Hematopoietic multipotent progenitor cell treated with erythropoietin and hydrocortisone succinate and interleukin-3 and kit ligand, for 17 days (in vitro differentiated cells): ENCODE measurements at regions not wholly inside any gene's neighbourhood (a gene's known extent, or its start where the extent isn't known, plus 50 kb on each side); places are given as distances from the start of the nearest gene placed in this dataset.
"Not testable (repeated sequence)": the region's sequence is repeated elsewhere in the genome, so short reads cannot be mapped to it uniquely, and the experiment has no call there.

ENCODE experiments used
- DNase-seq: peaks from one replicate; pipeline ENCODE4 v3.0.0-alpha.2; 2015; ENCODE audit warnings: low spot score

DNA sequence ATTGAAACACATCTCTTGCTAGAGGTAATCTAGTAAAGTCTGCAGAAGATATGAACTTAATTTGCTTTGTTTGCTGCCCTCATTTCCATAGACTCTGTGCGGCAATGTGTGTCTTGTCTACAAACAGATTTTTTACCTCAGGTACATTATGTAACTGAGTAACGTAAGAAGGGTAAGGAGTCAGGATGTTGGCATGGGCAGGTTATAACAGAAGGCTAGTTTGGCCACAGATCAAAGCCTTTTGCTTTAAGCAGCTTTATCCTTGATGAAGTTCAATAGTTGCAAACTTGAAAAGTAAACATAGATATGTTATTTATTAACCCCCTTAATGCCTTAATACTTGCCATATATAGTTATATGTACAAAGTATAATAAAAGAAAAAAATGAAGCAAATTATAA, 391.6 kb upstream of the FKBP1C start:
- no peak for DNase-seq

DNA sequence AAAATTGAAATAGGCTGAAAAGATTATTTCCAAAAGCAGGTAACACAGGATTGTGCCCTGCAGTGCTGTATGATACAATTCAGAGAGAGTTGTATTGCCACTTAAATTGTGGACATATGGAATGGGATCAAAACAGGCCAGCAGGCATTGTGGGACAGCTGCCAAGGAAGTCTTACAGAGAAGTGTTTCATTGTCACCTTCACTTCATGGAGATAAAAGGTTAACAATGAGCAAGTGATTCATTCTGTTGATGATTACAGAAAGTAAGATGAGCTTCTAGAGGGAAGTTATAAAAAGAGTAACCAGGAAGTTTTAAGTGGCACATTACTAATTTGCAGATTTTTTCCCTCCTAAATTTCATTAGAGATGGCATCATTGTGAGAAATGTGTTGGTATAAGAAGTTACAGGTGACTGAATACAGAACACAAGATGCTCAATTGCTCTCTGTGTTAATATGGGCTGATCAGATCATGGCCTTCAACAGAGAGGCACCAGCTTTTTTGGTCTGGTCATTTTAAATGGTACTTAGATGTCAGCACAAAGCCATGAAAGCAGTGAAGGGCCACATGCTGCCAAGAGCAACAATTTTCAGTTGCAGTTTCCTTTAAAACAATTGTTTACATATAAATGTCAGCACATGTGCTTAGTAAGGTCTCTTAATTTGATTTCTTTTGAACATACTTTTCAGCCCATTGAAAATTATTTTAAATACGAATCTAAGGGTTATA, 402.5 kb upstream of the FKBP1C start:
- no peak for DNase-seq

DNA sequence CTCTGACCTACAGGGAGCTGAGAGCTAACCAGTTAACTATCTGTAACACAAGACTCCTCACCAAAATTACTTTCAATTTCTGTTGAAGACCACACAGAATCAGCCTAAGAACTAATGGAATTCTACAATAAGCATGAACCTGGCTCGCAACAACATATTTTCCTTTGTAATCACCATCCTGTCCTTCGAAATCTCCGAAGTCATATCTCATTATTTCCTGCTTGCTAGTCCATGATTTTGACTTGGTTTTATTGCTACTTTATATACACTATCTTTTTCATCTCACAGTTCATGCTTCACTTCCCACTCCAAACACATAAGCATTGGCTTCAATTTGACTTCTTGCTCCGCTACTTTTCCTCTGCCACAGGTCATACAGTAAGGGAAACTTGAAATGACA, 405.8 kb upstream of the FKBP1C start:
- no peak for DNase-seq

DNA sequence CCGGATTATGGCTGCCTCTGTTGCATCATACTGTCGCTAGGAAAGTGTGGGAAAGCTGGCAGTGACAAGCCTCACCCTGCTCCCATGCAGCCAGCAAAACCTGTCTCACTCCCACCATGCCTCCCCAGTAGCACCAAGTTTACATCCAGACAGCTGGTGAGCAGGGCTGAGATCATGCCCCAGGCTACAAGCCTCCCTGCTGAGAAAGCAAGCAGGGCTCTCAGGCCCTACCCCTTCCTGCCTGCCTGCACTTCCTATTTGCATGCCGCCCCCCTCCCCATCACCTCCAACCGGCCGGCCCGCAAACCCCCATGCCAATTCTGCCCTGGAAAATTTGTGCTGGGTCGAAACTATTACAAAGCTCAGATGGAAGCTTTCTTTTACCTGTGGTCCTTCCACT, 408.2 kb upstream of the FKBP1C start:
- DNase-seq, result no peak

DNA sequence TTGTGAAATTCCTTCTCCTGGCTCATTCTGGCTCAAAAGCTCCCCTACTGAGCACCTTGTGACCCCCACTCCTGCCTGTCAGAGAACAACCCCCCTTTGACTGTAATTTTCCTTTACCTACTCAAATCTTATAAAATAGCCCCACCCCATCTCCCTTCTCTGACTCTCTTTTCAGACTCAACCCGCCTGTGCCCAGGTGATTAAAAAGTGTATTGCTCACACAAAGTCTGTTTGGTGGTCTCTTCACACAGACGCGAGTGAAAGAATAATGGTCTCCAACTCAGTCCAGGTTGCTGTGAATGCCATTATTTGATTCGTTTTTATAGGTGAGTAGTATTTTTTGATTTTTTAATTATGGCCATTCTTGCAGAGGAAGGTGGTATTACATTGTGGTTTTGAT, 414.1 kb upstream of the FKBP1C start:
- no peak for DNase-seq

DNA sequence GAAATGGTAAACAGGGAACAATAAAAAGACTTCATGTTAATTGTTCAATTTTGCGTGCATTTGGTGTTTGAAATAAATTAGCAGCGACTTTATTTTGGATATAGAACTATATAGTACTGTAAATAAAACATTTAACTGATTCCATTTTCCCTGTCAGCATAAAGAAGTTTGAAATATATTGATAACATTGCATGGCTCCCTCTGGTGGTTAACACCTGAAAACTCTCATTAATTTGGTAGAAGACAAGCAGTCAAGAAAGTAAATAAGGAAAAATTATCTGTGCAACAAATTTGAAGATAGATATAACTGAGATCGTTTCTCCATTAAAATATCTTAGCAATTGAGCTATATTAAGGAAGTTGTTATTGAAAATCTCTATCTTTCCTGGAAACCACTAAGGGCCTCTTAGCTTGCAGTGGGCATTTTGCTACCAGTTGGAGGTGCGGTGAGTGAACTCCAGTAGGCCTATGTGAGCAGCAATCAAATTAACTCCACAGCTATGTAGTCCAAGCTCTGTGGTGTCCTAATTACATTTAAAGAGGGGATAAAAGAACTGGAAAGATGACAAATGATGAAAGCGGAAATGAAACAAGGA, 435.7 kb upstream of the FKBP1C start:
- DNase-seq, result no peak

DNA sequence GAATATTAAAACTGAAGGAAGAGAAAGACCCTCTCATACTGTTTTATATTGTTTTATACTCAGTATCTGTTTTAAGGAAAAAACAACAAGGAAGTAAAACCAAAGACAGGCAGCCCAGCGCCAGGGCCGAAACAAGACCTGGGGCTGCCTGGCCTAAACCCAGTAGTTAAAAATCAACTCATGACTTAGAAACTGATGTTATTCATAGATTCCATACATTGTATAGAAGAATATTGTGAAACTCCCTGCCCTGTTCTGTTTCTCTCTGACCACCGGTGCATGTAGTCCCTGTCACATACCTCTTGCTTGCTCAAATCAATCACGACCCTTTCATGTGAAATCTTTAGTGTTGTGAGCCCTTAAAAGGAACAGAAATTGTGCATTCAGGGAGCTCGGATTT, 445.1 kb upstream of the FKBP1C start:
- not testable (repeated sequence) for DNase-seq

DNA sequence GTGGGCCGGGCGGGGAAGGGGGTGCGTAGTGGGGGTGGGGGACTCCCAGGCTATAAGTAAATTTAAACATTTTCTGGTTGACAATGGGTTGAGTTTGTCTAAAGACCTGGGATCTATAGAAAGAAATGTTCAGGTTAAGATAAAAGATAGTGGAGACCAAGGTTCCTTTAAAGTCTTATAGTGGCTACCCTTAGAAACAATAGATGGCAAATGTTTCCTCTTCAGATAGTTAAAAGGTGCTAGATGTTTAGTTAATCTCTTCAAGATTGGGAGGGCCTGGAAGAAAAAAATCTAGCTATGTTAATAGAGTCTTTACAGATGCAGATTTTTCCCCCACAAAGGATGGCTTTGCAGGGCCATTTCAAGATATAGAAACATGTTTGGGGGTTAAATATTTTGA, 446.4 kb upstream of the FKBP1C start:
- no peak for DNase-seq

DNA sequence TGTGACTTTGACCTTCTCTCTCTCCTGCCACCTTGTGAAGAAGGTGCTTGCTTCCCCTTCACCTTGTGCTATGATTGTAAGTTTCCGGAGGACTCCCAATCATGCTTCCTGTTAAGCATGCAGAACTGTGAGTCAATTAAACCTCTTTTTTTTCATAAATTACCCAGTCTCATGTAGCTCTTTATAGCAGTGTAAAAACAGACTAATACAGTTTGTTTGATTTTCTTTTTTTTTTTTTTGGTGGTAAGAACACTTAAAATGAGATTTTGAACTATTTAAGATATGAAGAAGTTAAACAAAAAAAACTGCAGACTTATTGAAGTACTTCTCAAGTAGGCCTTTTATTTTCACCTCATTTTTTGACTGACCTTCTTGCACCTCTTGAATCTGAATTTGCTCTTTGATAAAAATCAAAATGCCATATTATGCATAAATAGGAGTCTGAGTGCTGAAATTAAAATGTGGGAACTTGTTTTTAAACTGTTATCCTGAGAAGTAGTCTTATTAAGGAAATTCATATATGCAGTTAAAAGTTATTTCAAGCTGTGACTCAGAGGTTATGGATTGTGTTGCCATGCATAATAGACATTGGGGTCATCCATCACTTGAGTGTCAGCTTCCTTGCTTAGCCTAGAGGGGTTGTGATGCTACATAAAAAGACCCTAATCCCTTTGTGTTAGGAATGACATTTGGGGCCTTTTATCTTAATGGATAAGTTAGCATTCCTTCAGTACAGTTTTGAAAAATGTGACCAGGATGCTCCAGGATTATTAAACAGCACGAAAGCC, 447.9 kb upstream of the FKBP1C start:
- no peak for DNase-seq

DNA sequence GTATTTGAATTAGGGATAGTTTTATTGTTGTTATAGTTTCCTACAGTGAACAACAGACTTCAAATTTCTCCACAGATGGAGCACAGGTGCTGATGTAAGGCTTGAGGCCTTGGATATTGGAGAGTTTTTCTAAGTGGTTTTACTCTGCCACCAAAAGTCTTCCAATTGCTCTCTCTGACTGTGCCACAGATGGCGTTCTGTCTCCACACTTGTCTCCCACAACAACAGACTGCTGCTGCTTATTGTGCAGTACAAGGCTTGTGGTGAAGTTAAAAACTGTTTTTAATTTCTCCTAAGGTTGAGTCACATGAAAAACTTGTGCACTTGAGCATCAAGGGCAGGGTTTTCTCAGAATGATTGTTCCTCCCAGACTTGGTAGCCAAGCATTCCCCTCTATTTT, 460.9 kb upstream of the KHDRBS2 start:
- DNase-seq, result no peak

DNA sequence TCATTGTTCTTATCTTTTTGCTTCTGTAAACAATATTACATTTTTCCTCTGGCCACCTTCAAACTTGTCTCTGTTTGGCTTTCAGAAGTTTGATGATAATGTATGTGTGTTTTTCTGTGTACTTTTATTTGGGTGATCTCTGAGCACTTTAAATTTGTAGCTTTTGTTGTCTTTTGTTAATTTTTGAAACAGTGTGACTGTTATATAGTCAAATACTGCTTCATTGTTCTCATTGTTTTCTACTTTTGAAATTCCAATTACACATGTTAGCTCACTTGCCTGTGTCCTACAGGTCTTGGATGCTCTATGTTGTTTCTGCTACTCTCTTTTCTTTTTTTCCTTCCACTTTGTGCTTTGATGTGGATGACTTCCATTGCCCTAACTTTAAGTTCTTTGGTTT, 460.1 kb upstream of the KHDRBS2 start:
- DNase-seq, result no peak

DNA sequence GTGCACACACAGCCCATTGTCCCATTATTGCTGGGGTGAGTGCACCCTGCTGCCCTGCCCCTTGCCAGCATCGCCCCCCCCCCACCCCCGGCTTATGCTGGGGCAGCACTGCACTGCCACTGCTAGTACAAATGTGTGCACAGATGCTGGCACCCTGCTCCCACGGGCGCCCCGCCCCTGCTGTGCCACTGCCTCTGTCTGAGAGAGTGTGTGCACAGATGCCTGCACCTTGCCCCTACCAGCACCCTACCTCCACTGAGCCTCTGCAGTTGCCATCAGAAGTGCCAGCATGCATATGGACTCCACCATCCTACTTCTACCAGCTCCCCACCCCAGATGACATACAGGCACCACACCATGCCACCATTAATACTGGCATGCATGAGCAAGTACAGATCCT, 454.6 kb upstream of the KHDRBS2 start:
- no peak for DNase-seq

DNA sequence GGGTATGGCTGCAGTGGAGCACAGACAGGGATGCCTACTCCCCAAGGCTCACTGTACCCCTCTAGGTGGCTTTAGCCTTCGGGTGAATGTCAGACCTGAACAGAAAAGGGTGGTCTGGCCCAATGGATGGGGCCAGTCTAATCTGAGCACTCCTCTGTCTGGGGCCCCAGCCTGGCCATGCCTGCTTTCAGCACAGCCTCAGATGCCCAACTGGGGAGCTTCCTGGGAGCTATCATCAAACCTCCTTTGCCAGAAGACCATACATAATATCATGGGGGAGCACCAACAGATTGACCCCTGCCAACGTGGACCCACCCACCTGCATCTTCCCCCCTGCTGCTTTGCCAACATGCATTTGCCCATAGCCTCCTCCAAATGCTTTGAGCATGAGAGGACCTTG, 454.1 kb upstream of the KHDRBS2 start:
- no peak for DNase-seq

DNA sequence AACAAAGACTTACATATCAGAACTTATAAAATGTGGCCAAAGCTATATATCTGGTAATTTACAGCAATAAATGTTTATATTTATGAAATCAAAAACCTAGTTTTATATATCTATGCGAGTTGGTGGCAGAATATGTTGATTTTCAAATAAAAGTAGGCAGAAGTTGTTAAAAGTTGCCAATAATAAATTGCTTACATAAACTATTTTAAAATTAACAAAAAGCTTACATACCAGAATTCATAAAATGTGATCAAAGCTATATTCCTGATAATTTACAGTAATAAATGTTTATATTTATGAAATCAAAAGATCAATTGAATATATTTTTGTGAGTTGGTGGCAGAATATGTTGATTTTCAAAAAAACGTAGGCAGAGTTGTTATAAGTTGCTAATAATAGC, 451.8 kb upstream of the KHDRBS2 start:
- DNase-seq, result no peak

DNA sequence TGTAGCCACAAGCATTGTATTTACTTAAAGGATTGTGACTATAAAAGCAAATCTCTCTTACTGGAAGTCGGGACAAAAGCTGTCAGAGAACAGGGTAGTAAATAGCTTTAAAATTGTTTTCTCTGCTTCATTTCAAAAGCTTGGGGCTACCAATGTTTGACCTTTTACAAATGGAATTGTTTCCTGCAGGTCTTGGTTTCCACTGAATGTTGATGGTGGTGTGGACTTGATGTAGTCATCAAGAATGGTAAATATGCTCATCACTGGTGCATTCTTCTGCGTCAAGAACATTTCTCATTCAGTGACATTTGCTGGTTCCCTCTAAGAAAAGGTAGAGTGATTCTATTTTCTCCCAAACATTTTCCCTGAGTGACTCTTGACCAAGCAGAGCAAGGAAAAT, 435.4 kb upstream of the KHDRBS2 start:
- DNase-seq, result no peak

DNA sequence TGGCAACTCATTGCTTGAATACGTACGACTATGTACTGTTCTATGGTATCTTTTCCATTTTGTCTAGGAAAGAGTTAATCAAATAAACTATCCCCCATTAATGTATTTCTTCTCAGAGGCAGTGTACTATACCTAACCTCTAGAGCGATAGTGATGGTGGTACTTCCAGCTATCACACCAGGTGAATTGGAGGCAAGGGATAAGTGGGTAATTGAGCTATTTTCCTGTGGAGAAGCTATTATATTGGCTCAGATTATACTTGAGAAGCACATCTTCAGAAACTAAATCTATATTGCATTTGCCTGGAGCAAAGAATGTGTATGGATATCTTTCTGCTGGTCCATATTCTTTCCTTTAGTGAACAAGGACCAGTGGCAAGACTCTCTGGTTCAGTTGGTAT, 430.7 kb upstream of the KHDRBS2 start:
- no peak for DNase-seq

DNA sequence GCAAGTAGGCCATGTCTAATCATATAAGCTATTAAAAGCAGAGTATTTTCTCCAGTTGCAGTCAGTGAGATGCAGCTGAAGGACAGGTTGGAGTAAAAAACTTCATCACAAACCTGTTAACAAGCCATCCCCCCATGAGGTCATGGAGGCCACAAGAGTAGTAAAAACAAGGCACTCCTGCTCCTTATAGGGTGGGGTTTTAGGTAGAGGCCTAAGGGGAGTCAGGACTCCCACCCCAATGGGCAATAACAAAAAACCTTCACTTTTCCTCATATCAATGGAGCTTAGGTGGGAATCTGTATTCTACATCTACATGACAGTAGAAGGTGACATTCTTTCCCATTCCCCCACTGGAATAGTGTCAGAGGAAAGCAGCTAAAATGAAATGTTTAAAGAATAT, 428.1 kb upstream of the KHDRBS2 start:
- DNase-seq, result no peak

DNA sequence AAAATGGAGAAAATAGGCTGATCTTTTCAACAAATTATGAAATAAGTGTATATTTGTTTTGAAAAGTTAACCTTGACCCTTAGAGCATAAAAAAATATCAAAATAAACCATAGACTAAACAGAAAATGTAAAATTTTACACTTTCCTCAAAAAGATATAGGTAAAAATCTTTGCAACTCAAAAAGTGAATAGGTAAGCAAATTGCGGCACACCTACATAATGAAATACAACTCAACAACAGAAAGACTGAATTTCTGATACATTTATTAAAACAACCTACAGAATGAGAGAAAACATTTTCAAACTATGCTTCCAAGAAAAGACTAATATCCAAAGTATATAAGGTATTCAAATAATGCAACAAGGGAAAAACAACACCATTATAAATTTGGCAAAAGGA, 425.7 kb upstream of the KHDRBS2 start:
- no peak for DNase-seq

DNA sequence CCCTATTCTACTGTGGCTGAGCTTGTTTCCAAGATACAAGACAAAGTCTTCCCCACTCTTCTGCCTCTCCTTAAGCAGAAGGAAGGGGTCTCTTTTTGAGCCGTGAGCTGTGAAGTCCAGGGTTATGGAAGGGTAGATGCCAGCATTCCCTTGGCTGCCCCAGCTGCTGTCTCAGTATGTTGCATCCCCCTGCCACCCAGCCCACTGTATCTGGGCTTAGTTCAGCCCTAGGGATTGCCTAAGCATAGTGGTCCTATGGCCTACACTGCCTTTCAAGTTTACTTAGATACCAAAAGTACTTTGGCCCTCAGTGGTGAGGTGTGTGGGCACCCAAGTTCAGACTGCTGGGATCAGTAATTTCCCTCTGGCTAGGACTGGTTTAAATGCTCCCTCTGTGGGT, 421.9 kb upstream of the KHDRBS2 start:
- DNase-seq, result no peak

DNA sequence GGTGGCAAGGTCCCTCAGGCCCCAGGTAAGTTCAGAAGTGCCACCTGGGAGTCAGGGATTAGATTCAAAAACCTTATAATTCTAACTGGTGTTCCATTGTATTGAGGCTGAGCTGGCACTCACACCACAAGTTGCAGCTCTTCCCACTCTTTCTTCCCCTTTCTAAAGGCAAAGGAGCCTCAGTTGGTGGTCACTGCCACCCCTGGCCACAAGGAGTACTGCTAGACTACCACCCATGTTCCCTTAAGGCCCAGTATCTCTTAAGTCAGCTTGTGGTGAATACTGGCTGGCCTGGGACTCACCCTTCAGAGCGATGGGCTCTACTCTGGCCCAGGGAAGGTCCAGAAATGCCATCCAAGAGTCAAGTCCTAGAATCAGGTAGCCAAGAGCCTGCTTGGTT, 421.1 kb upstream of the KHDRBS2 start:
- no peak for DNase-seq

DNA sequence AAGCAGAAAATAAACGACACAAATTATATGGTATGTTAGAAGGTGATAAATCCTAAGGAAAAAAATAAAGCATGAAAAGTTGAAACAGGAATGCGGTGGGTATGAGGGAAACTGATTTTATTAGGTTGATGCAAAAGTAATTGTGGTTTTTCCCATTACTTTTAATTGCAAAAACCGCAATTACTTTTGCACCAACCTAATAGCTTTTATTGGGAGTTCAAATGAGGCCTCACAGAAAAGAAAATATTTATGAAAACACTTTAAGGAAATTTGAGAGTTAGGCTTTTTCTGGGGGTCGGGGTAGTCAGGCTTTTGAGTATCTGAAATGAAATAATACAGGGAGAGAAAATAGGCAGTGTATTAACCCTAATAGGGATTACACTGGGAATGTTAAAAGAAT, 397.0 kb upstream of the KHDRBS2 start:
- no peak for DNase-seq

DNA sequence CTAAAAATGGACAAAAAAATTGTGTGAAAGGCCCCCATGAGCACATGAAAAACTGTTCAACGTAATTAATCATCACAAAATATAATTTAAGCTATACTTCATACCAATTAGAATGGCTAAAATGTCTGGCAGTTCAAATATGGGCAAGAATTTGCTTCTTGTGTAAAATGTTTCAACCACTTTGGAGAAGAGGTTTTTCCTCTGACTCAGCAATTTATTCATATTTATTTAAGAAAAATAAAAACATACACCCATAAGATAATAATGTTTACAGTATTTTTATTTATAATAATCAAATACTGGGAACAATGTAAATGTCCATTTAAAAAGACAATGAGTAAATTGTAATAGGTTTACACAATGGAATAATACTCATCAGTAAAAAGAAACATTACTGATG, 395.1 kb upstream of the KHDRBS2 start:
- DNase-seq, result no peak

DNA sequence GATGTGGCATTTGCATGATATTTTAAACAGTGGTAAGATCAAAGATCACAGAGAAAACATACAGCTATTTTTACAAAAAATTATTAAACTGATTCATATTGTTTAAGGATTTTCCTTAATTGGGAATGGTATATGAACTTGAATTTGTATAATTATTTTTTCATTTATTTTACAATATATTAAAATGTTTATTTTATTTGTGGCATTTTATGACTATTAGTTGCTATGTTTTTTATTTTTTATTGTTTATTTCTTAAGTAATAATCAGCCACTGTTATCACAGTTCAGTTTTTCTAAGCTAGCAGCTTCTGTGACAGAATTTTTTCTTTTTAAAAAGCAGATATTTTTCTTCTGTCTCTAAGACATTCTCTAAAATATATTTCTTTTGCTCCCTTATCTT, 387.0 kb upstream of the KHDRBS2 start:
- no peak for DNase-seq
